ENCODE measurements at regions not wholly inside any gene's neighbourhood (a gene's known extent, or its start where the extent isn't known, plus 50 kb on each side); places are given as distances from the start of the nearest gene placed in this dataset.
A peak's percentile ranks its signal among the peaks of the same experiment; 100 is the strongest.

GRCh38 chr18:56188529-56189275, 449.7 kb downstream of the TXNL1 start:
- DNase-seq (ENCODE audit: low read depth): no peak
- no peak overlapping the region for H3K4me3 ChIP-seq (ENCODE audit: low read length)
- TF ChIP-seq, protein P1, sequence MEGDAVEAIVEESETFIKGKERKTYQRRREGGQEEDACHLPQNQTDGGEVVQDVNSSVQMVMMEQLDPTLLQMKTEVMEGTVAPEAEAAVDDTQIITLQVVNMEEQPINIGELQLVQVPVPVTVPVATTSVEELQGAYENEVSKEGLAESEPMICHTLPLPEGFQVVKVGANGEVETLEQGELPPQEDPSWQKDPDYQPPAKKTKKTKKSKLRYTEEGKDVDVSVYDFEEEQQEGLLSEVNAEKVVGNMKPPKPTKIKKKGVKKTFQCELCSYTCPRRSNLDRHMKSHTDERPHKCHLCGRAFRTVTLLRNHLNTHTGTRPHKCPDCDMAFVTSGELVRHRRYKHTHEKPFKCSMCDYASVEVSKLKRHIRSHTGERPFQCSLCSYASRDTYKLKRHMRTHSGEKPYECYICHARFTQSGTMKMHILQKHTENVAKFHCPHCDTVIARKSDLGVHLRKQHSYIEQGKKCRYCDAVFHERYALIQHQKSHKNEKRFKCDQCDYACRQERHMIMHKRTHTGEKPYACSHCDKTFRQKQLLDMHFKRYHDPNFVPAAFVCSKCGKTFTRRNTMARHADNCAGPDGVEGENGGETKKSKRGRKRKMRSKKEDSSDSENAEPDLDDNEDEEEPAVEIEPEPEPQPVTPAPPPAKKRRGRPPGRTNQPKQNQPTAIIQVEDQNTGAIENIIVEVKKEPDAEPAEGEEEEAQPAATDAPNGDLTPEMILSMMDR (conservative IDR thresholded peaks at IDR 0.05; ENCODE audit: low read length): no peak

DNA sequence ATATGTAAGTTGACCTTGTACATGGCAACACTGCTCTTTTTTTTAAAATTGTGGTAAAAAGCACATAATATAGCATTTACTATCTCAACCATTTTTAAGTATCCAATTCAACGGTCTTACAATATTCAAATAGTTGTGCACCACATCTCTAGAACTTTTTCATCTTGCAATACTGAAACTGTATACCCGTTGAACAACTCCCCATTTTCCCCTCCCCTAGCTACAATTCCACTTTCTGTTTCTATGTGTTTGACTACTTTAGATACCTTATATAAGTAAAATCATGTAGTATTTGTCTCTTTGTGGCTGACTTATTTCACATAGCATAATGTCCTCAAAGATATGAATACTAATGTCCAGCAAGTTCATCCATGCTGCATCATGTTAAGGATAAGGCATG, 452.1 kb downstream of the TXNL1 start:
- DNase-seq (ENCODE audit: low read depth): no peak
- no peak overlapping the region for H3K4me3 ChIP-seq (ENCODE audit: low read length)
- TF ChIP-seq, protein P1 (conservative IDR thresholded peaks at IDR 0.05; ENCODE audit: low read length): no peak

DNA sequence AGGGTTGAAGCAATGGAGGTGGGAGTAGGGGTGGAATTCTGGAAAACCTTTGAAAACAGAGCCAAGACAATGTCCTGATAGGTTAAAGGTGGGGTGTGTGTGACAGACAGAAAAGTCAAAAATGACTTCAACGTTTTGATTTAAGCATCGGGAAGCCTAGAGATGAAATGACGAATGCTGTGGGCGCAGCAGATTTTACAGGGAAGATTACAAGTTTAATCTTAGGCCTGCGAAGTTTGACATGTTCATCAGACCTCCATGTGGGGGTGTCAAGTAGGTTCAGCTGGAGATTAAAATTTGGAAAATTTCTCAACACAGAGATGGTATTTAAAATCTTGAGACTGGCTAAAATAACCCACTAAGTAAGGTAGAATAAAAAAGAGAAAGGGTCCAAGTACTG, 453.3 kb downstream of the TXNL1 start:
- H3K4me3 ChIP-seq (ENCODE audit: low read length): no peak overlapping the region
- TF ChIP-seq, protein P1 (conservative IDR thresholded peaks at IDR 0.05; ENCODE audit: low read length): no peak
- DNase-seq (ENCODE audit: low read depth): no peak

DNA sequence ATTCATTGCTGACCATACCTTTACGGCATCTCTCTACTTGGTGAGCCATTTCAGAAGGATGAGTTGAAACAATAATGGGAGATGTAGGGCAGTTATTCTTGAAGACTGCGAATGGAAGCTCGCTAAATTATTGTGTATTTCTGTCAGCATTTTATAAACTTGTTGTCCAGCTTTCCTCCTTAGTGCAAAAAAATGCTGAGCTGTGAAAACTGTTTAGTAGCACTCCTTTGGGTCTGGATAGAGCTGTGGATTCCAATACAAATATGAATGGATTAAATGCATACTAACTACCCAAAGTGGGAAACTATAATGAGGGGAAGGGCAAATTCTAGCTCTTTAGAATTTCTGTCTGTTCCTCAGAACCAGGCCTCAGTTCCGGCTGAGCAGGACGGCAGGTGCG, 461.6 kb downstream of the TXNL1 start:
- H3K4me3 ChIP-seq (ENCODE audit: low read length): no peak overlapping the region
- TF ChIP-seq, protein P1 (conservative IDR thresholded peaks at IDR 0.05; ENCODE audit: low read length): no peak
- DNase-seq (ENCODE audit: low read depth): no peak

GRCh38 chr18:56175330-56176001, 462.9 kb downstream of the TXNL1 start:
- TF ChIP-seq, protein P1 (conservative IDR thresholded peaks at IDR 0.05; ENCODE audit: low read length): no peak
- DNase-seq (ENCODE audit: low read depth): peak; percentile 36
- no peak overlapping the region for H3K4me3 ChIP-seq (ENCODE audit: low read length)

GRCh38 chr18:56173542-56174220, 464.7 kb downstream of the TXNL1 start:
- DNase-seq (ENCODE audit: low read depth): peak; percentile 13
- TF ChIP-seq, protein P1 (conservative IDR thresholded peaks at IDR 0.05; ENCODE audit: low read length): no peak
- H3K4me3 ChIP-seq (ENCODE audit: low read length): no peak overlapping the region
